Activated naive CD4-positive, alpha-beta T cell treated with anti-CD3 and anti-CD28 coated beads, Interleukin-2, amount 50 U/mL, for 16 hours (primary cell): ENCODE measurements at regions not wholly inside any gene's neighbourhood (a gene's known extent, or its start where the extent isn't known, plus 50 kb on each side); places are given as distances from the start of the nearest gene placed in this dataset.

Experiments
- DNase-seq: peaks from one replicate; pipeline ENCODE4 v3.0.0-alpha.2; 2020

DNA sequence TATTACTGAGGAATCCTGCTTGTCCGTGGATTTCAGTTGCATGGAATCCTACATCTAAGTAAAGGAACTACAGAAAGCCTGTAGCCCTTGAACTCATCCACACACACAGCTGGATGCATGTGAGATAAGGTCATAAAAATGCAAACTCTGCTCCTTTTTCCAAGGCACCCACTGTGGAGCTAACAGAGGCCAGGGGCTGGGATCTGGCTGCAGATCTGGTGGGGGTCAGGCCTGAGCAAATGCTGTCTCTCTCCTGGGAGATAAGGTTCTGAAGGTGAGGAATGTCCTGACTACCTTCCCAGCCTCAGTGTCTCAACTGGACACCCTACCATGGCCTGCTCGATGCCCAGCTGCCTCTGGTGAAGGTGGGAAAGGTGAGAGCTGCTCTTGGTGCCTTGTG is 321.5 kb downstream of the LRFN2 start:
- no peak for DNase-seq

GRCh38 chr6:40263970-40264369 is 323.2 kb downstream of the LRFN2 start:
- no peak for DNase-seq

GRCh38 chr6:40262363-40262762 is 324.8 kb downstream of the LRFN2 start:
- no peak for DNase-seq

DNA sequence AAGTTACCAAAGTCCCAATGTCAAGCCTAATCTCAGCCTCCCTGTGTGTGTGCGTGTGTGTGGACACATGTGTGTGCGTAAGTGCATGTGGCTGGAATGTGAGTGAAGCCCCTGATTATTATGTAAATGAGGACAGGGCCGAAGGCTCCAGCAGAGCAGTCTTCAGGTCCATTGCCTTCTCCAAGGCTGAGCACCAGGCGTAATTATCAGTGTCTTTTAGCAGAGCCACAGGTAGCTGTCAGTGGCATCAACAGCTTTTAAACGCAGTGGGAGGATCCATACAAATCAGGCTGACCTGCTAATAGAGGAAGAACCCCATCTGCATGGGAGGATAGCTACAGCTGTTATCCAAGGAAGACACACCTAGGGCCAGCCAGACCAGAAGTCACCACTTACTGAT is 324.3 kb upstream of the MOCS1 start:
- DNase-seq, result no peak

- DNase-seq, result no peak
Measured at GRCh38 chr6:40256831-40257230, 322.6 kb upstream of the MOCS1 start.

DNA sequence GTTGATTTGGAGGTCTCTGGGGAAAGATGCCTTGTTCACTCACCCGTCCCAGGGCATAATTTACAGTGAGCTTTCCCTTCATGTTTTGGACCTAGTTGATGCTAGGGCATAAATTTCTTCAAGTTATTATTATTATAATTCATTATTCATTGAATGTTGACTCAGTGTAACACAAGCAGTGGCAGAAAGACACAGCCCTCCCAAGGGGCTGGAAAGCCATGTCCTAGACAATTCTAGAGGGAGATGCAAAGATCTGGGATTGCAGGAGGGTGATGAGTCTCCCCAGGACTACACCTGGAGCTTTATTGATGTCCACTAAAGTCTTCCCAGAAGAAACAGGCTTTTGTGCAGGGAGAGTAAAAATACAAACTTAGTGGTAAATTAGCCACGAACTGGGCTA is 322.0 kb upstream of the MOCS1 start:
- no peak for DNase-seq

DNA sequence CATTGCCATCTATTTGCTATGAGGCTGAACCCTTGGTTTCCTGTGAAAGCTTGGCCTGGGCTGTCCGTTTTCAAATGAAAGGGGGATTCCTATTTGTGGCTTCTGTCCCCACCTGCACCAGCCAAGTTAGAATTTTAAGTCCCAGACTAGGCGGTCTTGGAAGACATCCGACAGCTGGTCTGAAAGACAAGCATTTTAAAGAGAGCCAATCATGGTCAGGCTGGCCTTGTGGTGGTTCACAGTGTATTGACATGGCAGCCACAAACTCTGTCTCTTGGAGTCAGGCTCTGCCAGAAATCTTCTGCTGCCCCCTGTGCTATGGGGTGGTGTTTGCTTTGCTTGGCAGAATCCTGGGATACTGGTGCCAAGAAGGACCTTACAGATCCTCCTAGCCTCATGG is 319.2 kb upstream of the MOCS1 start:
- DNase-seq, result no peak

DNA sequence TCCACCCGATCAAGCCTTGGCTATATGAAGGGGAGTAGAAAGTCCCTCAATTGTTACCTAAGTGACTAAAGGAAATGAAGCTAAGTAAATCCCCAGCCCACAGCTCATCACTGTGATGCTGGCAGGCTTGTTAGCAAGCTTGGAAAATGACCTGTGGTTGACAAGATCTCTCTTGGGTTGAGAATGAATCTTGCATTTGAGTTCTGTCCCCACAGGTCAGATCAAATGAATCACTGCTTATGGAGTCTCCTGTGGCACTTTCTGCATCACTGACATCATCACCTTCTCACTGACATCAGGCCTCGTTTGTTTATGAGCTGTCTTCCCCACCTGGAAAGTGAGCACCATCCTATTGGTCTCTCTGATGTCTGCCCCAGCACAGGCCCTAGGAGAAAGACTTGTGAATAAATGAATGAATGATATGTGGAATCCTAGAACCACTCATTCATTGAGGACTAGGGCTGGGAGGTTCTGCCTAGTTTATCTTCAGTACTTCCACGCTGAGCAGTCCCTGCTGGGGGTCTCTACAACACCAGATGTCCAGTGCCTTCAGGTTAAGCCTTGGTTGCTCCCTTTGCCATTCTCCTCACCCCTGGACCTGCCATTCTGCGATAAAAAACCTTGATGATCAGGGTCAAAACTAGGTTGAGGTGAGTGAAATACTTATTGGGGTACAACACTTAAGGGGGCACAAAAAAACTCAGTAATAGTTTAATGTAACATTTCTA is 318.4 kb upstream of the MOCS1 start:
- DNase-seq, result no peak

- no peak for DNase-seq
Measured at GRCh38 chr6:40251637-40252300, 317.5 kb upstream of the MOCS1 start.

- DNase-seq, result no peak
Measured at GRCh38 chr6:40249935-40250334, 315.7 kb upstream of the MOCS1 start.

- no peak for DNase-seq
Measured at GRCh38 chr6:40247516-40248115, 313.4 kb upstream of the MOCS1 start.

DNA sequence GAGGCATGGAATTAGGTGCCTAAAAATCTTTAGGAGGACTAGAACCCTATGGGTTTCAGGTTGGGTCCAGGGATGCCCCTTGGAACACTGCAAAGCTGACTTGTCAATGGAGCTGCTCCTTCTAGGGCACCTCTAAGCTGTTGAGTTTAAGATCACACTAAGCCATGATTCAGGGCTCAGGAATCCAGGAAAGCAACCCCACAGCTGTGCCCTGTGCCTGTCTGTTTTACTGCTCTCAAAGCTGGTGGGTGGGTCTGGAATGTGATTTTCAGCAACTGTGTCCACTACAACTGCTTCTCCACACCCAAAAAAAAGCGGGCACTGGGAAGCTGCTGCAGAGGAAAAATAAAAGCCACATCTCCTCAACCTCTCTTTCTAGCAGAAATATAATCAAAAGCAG is 310.4 kb upstream of the MOCS1 start:
- no peak for DNase-seq

DNA sequence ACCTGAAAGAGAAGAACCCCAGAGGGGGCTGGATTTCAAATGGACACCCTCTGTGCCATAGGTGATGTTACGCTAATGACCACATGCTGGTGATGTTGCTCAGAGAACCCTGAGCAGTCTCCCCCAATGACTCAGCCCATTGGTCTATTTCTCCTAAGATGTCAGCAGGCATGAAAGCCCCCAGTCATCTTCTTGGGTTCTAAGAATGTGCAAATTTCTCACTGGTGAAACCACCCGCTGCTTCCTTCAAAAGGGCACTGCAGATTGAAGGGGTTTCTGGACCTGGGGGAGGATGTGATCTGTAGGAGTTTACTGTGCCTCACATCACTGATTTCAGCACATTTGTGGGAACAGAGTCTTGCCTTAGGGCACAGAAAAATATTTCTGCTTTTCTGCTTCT is 298.4 kb upstream of the MOCS1 start:
- DNase-seq, result no peak

GRCh38 chr6:40227735-40228134 is 293.5 kb upstream of the MOCS1 start:
- DNase-seq, result no peak

DNA sequence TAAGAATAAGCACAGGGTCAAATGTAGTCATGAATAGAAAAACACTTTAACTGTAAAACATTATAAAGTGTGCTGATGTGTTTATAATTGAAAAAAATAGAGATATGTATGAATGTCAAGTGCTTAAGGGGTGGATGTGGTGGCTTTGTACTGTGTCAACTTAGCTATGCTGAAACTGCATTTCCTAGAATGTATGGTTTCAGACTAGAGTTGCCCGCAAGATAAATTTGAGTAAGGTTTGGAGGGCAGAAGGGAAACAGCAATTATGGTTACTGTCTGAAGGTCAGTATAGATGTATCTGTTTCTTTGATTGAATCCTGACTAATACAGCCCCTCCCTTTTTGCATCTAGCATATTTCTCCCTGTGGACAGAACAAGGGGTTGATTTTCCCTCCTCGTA is 288.1 kb upstream of the MOCS1 start:
- DNase-seq, result no peak

- DNase-seq, result no peak
Measured at GRCh38 chr6:40219799-40220198, 285.5 kb upstream of the MOCS1 start.

DNA sequence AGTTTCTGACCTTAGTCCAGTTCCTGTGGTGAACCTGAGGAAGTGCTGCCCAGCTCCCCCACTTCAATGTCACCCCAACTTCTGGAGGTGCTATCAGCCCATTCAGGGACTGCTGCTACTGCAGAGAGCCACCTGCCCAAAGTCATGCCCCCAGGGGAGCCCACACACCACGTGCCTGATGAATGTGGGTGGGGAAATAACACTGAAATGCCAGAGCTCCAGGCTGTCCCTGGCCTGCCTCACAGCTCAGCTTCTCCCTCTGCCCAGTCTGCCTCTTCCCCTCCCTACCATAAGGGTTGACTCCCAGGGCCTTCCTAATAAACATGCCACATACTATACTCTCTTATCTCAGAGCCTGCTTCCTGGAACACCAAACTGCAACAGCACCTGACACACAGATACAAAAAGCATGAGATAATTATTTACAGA is 276.4 kb upstream of the MOCS1 start:
- no peak for DNase-seq

DNA sequence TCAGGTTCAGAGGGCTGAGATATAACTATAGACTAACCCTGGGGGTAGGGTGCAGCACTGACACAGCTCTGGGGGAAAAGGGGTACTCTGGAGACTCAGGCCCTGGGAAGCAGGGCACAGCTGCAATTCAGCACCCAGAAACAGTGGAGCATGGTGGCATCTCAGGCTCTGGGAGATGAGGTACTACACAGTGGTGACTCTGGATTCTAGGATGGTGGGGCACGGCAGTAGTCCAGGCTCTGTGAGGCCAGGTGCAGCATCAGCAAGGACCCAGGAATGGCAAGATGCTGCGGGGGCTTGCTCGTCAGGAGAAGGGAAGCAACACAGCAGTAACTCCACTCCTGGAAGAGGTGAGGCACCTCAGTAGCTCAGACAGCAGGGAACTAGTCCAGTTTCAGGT is 271.5 kb upstream of the MOCS1 start:
- DNase-seq, result no peak

DNA sequence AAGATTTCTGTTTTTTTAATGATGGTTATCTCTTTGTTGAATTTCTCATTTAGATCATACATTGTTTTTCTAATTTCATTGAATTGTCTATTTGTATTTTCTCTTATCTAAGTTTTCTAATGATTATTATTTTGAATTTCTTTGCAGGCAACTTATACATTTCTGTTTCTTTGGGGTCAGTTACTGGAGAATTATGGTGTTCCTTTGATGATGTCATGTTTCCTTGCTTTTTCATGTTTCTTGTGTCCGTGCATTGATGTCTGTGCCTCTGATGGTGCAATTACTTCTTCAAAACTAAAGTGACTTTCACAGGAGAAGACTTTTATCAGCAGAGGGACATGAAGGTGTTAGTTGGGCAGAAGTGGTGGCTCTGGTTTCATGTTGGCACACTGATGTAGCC is 270.7 kb upstream of the MOCS1 start:
- no peak for DNase-seq

GRCh38 chr6:40197371-40197770 is 263.1 kb upstream of the MOCS1 start:
- DNase-seq, result no peak

DNA sequence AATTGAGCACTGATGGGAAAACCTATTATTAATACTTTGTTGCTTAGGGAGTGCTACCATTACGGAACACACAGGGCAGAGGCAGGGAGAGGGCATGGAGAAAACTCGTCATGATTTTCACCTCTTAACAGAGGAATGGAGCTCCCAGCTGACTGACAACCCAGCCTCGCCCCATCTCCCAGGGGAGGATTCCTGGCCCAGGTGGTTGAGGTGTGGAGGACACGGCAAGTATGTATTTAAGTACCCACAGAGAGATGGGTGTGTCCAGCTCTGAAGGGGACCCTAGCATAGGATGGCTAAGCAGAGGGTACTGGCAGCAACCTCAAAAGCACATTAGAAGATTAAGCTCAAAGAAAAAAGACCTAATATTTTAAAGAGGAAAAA is 261.9 kb upstream of the MOCS1 start:
- no peak for DNase-seq

GRCh38 chr6:40195428-40196134 is 261.3 kb upstream of the MOCS1 start:
- DNase-seq, result no peak

DNA sequence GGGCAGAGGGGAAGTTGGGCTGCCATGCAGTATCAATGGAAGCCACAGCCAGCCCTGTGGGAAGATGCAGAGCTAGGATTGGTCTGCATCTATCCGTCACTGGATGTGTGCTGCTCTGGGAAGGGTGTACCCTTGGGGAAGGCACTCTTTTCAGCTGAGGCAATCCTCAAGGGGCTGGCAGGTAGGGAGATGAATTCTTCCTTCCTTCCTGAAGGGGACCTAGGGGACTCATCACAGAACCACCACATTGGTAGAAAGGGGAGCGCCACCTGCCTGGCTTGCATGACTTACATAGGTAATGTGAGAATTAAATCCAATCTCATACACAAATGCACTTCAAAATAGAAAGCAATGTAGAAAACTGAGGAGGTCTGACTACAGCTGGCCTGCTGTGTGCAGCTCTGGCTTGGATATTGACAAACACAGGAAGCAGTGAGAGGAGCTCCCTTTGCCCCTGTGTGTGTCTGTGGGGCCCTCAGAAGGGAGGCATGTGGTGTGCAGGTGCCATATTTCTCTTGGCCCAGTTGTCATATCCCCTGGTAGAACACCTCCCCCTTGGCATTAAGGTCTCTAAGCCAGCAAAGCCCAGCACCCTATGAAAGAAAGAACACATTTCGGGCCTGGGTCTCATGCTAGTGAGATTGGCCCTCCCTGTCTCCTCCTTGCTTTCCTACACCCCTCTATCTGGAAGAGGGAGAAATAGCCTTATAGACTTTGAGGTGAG is 260.3 kb upstream of the MOCS1 start:
- no peak for DNase-seq
